HepG2 (cell line): ENCODE measurements at regions not wholly inside any gene's neighbourhood (a gene's known extent, or its start where the extent isn't known, plus 50 kb on each side); places are given as distances from the start of the nearest gene placed in this dataset.
A peak's percentile ranks its signal among the peaks of the same experiment; 100 is the strongest.

Source experiments
- AKAP8 ChIP-seq: sonication (generic); formaldehyde crosslinking; IDR thresholded peaks from 2 replicates; pipeline ENCODE4 v1.5.1; 2020; ENCODE audit warnings: mild to moderate bottlenecking, missing genetic modification reagents
- CREM ChIP-seq, 2 experiments: sonication (generic) in 1 of 2; formaldehyde crosslinking in 1 of 2; IDR thresholded peaks; 2 replicates each; pipeline versions ENCODE4 v1.4.0 to v1.6.1; 2016 to 2020; ENCODE audit warnings: antibody characterized with exemption in 1 of 2, mild to moderate bottlenecking in 1 of 2, missing genetic modification reagents in 1 of 2
- DNMT1 ChIP-seq: sonication (generic); formaldehyde crosslinking; IDR thresholded peaks from 2 replicates; pipeline ENCODE4 v1.5.1; 2020; ENCODE audit warnings: mild to moderate bottlenecking, missing genetic modification reagents
- EP300 ChIP-seq, 3 experiments: sonication (generic) in 1 of 3; formaldehyde crosslinking in 1 of 3; IDR thresholded peaks; 2 replicates each; pipeline versions ENCODE4 v1.5.1 to v1.6.1; 2011 to 2020; ENCODE audit warnings: low read depth in 2 of 3, low read length in 2 of 3, borderline replicate concordance in 1 of 3, improper control_type of control experiment in 1 of 3, mild to moderate bottlenecking in 1 of 3, missing genetic modification reagents in 1 of 3, moderate library complexity in 1 of 3
- FIP1L1 ChIP-seq: fragments of 200-400 bp; formaldehyde crosslinking; IDR thresholded peaks from 2 replicates; pipeline ENCODE4 v1.6.1; 2018; ENCODE audit warnings: low read depth, mild to moderate bottlenecking, low read length, moderate library complexity, borderline replicate concordance; ENCODE audit not compliant: insufficient read depth
- FLYWCH1 ChIP-seq: sonication (generic); formaldehyde crosslinking; IDR thresholded peaks from 2 replicates; pipeline ENCODE4 v1.8.1; 2023; ENCODE audit warnings: mild to moderate bottlenecking, missing genetic modification reagents
- FOXJ3 ChIP-seq: sonication (generic); formaldehyde crosslinking; IDR thresholded peaks from 2 replicates; pipeline ENCODE4 v1.4.0; 2020; ENCODE audit warnings: missing genetic modification reagents, mild to moderate bottlenecking, borderline replicate concordance
- GATAD2A ChIP-seq: IDR thresholded peaks from 2 replicates; pipeline ENCODE4 v1.6.1; 2016
- GPBP1L1 ChIP-seq: sonication (generic); formaldehyde crosslinking; IDR thresholded peaks from 2 replicates; pipeline ENCODE4 v1.5.0; 2020; ENCODE audit warnings: mild to moderate bottlenecking, missing genetic modification reagents
- KLF16 ChIP-seq, 2 experiments: sonication (generic) in 1 of 2; formaldehyde crosslinking in 1 of 2; IDR thresholded peaks; 2 replicates each; pipeline versions ENCODE4 v1.6.1 to v1.8.0; 2016 to 2023; ENCODE audit warnings: missing genetic modification reagents in 2 of 2, missing compliant biosample characterization in 1 of 2
- PBX2 ChIP-seq: IDR thresholded peaks from 2 replicates; pipeline ENCODE4 v1.6.1; 2016; ENCODE audit warnings: control low read depth
- POLR2AphosphoS2 ChIP-seq: IDR thresholded peaks from 2 replicates; pipeline ENCODE4 v1.6.1; 2011; ENCODE audit warnings: low read depth, low read length, improper control_type of control experiment
- RFX3 ChIP-seq: IDR thresholded peaks from 2 replicates; pipeline ENCODE4 v1.6.1; 2016; ENCODE audit warnings: missing biosample characterization, missing genetic modification reagents
- SOX6 ChIP-seq, 2 experiments: fragments of 450-650 bp in 1 of 2; sonication (generic) in 1 of 2; formaldehyde crosslinking in 1 of 2; IDR thresholded peaks; 2 replicates each; pipeline versions ENCODE4 v1.4.0 to v1.6.1; 2017 to 2020; ENCODE audit warnings: antibody characterized with exemption in 1 of 2, mild to moderate bottlenecking in 1 of 2, missing genetic modification reagents in 1 of 2
- TSC22D2 ChIP-seq: sonication (generic); formaldehyde crosslinking; IDR thresholded peaks from 2 replicates; pipeline ENCODE4 v1.5.1; 2020; ENCODE audit warnings: missing genetic modification reagents, mild to moderate bottlenecking, borderline replicate concordance
- ZNF382 ChIP-seq: sonication (generic); formaldehyde crosslinking; IDR thresholded peaks from 2 replicates; pipeline ENCODE4 v1.5.0; 2020; ENCODE audit warnings: missing genetic modification reagents, mild to moderate bottlenecking, borderline replicate concordance
- ZNF44 ChIP-seq: sonication (generic); formaldehyde crosslinking; IDR thresholded peaks from 2 replicates; pipeline ENCODE4 v1.5.1; 2020; ENCODE audit warnings: mild to moderate bottlenecking, missing genetic modification reagents
- ZNF687 ChIP-seq: sonication (generic); formaldehyde crosslinking; IDR thresholded peaks from 2 replicates; pipeline ENCODE4 v1.5.1; 2020; ENCODE audit warnings: mild to moderate bottlenecking, missing genetic modification reagents, moderate library complexity
- TF ChIP-seq, protein P1 (sequence below): sonication (generic); formaldehyde crosslinking; conservative IDR thresholded peaks from 2 replicates; pipeline ENCODE4 v1.4.0; 2020; ENCODE audit warnings: mild to moderate bottlenecking, missing genetic modification reagents, moderate library complexity

DNA sequence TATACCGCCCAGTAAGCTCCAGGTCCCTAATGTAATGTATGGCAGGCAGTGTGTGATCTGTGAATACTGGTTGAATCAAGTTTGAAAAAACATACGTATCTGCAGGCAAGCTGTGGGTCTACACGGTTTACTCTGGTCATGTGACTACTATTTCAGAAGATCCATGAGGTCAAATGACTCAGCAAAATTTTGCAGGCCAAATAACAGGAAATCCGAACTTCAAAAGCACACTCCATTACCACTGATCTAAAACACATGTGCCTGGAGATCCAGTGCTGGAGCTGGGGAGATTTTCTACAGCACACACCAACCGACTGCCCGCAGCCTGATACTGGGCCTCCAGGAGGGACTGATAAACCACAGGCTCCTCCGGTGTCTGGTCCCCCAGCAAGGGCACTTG, 64.5 kb upstream of the SLC44A3 start (continued):
- TF ChIP-seq EP300 (IDR thresholded peaks at IDR 0.05; ENCODE audit: low read depth in 2 of 2, low read length in 2 of 2) (peak in 1 of 2 experiments; percentile 68; a peak in 1 of 4 replicates), EP300 (CRISPR knock-in tag; IDR thresholded peaks at IDR 0.05; ENCODE audit: borderline replicate concordance) (peak; percentile 68; the same call in 1 of the 2 replicates), GPBP1L1 (CRISPR knock-in tag) (no peak), FOXJ3 (peak; percentile 20; the same call in 1 of the 2 replicates), SOX6 (IDR thresholded peaks at IDR 0.05) (no peak), SOX6 (CRISPR knock-in tag; IDR thresholded peaks at IDR 0.05) (peak; percentile 21; the same call in 1 of the 2 replicates), KLF16 (CRISPR knock-in tag; IDR thresholded peaks at IDR 0.05) (no peak), AKAP8 (CRISPR knock-in tag) (no peak), RFX3 (CRISPR knock-in tag) (no peak), PBX2 (CRISPR knock-in tag) (no peak), FIP1L1 (no peak), POLR2AphosphoS2 (no peak), ZNF382 (CRISPR knock-in tag) (no peak), DNMT1 (CRISPR knock-in tag) (no peak), GATAD2A (CRISPR knock-in tag) (peak; percentile 66; the same call in 1 of the 2 replicates), ZNF44 (CRISPR knock-in tag) (no peak), CREM (IDR thresholded peaks at IDR 0.05) (0 out of 2 replicates have a peak, but pooled peaks have one; percentile 31), CREM (CRISPR knock-in tag; IDR thresholded peaks at IDR 0.05) (no peak), FLYWCH1 (CRISPR knock-in tag) (no peak), ZNF687 (CRISPR knock-in tag) (peak; percentile 59), TSC22D2 (CRISPR knock-in tag) (no peak)
- TF ChIP-seq, protein P1, sequence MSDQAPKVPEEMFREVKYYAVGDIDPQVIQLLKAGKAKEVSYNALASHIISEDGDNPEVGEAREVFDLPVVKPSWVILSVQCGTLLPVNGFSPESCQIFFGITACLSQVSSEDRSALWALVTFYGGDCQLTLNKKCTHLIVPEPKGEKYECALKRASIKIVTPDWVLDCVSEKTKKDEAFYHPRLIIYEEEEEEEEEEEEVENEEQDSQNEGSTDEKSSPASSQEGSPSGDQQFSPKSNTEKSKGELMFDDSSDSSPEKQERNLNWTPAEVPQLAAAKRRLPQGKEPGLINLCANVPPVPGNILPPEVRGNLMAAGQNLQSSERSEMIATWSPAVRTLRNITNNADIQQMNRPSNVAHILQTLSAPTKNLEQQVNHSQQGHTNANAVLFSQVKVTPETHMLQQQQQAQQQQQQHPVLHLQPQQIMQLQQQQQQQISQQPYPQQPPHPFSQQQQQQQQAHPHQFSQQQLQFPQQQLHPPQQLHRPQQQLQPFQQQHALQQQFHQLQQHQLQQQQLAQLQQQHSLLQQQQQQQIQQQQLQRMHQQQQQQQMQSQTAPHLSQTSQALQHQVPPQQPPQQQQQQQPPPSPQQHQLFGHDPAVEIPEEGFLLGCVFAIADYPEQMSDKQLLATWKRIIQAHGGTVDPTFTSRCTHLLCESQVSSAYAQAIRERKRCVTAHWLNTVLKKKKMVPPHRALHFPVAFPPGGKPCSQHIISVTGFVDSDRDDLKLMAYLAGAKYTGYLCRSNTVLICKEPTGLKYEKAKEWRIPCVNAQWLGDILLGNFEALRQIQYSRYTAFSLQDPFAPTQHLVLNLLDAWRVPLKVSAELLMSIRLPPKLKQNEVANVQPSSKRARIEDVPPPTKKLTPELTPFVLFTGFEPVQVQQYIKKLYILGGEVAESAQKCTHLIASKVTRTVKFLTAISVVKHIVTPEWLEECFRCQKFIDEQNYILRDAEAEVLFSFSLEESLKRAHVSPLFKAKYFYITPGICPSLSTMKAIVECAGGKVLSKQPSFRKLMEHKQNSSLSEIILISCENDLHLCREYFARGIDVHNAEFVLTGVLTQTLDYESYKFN (CRISPR knock-in tag) = 0 out of 2 replicates have a peak, but pooled peaks have one; percentile 28
